Frontal cortex (tissue), 3 donors: ENCODE measurements at regions not wholly inside any gene's neighbourhood (a gene's known extent, or its start where the extent isn't known, plus 50 kb on each side); places are given as distances from the start of the nearest gene placed in this dataset.

Experiments
- DNase-seq, 2 donors: peaks; one replicate each; pipeline ENCODE4 v3.0.0; 2012; ENCODE audit warnings: low spot score in 2 of 2
- FAIRE-seq: peaks from 2 replicates; lab custom pipeline; 2012; peaks lifted over from hg19 to GRCh38; lab: Jason Lieb, UNC
- donor health status: control.
- donor health status: control.
- donor health status: control.

- DNase-seq (no peak), FAIRE-seq (no peak)
Measured at GRCh38 chr1:204736836-204737235, 51.3 kb upstream of the LRRN2 start.

DNA sequence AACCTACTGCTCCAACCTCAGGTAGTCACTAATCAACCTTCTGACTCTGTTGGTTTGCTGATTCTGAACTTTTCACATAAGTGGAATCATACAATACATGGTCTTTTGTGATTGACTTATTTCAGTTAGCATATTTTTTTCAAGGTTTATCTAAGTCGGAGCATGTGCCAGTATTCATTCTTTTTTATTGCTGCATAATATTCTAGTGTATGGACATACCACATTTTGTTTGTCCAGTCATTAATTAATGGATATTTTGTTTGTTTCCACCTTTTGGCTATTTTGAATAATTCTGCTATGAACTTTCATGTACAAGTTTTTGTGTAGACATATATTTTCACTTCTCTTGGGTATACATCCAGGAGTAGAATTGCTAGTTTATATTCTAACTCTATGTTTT, 53.0 kb upstream of the LRRN2 start:
- FAIRE-seq = no peak

DNA sequence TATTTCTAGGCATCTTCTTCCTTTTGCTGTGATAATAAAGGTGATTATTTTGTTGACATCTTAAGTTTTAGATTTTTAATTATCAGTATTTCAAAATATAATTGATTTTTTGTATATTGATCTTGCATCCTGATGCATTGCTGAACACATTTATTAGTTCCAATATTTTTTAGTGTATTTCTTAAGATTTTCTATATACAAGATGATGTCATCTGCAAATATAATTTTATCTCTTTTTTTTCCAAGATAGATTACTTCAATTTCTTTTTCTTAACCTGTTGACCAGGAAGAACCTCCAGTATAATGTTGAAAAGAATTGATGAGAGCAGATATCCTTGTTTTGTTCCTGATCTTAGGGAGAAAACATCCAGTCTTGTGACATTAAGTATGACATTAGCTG, 54.8 kb upstream of the LRRN2 start:
- peak; percentile 24 for FAIRE-seq
- DNase-seq = no peak

More for the DNA sequence above, 53.0 kb upstream of the LRRN2 start:
- DNase-seq = no peak

GRCh38 chr1:204741440-204741839, 55.9 kb upstream of the LRRN2 start:
- DNase-seq (no peak), FAIRE-seq (no peak)

DNA sequence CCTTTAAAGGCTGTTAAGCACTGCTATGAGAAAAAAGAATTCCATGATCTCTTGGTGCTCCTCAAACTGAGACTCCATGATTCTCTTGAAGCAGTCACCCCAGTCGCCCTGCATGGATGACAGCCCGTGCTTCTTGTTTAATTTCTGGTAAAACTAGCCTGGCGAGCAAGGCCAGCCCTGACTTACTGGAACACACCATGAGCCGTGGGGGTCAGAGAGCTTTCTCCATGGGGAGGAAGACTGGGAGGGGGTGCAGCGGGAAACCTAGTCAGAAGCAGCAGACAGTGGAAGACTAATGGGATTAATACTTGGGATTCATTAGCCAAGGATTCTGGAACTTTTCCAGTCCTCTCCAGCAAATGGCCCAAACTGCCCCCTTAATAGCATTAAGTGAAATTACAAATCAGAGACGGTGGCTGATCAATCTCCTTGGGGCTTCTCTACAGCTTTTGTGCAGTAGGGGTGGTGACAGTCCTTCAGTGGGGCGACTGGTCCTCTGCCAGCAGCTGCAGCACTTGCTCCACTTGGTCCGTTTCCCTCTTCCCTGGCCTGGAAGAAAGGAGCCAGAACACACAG, 57.2 kb upstream of the LRRN2 start:
- DNase-seq (no peak), FAIRE-seq (no peak)

GRCh38 chr1:204744107-204744779, 58.7 kb upstream of the LRRN2 start:
- DNase-seq = no peak
- no peak for FAIRE-seq

GRCh38 chr1:204746838-204747442, 61.4 kb upstream of the LRRN2 start:
- no peak for DNase-seq
- FAIRE-seq = no peak

GRCh38 chr1:204751480-204751879, 65.9 kb upstream of the LRRN2 start:
- no peak for FAIRE-seq
- DNase-seq = no peak

DNA sequence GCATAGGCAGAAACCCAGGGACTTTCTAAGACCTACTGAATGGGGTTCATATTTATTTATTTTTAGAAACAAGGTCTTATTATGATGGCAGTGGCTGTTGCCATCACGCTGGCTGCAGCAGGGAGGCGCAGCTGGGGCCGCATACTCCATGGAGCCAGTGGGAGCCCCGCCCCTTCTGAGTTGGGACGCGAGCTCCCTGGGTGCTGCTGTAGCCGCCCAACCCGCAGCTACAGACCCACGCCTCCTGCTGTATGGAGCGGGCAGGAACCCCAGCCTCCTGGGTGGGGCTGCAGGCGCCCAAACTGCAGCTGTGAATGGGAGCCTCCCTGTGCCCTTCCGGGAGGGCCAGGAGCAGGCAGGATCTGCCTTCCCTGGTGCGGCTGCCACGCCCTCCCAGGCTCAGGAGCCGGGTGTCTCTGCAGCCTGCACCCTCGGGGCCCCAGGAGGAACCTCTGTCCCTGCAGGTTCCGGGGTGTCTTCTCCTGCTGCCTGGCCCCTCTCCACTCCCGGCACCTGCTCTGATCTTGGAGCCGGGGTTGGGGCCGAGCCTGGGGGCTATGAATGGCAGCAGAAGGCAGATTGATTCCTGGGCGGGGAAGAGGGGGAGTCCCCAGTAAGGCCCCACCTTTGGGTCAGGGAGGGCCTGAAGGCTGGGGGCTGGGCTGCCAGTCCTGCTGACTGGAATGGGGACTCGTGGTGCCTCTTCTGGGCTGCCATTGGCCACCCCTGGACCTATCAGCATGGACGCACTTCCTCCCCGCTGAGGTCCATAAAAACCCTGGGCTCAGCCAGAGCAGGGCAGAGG, 66.5 kb upstream of the LRRN2 start:
- DNase-seq (no peak), FAIRE-seq (no peak)

DNA sequence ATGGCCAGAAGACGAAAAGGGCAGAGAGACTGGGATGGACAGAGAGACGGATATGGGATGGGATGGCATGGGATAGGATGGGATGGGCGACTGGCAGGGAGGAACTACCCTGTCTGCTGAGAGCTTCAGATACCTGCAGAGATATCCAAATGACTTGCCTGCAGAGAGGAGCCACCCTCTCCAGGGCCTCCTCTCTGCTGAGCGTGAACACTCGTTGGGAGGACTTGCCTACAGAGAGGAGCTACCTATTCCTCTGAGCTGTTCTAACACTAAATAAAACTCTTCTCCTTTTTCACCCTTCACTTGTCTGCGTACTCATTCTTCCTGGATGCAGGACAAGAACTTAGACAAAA, 67.1 kb upstream of the LRRN2 start:
- no peak for FAIRE-seq

DNA sequence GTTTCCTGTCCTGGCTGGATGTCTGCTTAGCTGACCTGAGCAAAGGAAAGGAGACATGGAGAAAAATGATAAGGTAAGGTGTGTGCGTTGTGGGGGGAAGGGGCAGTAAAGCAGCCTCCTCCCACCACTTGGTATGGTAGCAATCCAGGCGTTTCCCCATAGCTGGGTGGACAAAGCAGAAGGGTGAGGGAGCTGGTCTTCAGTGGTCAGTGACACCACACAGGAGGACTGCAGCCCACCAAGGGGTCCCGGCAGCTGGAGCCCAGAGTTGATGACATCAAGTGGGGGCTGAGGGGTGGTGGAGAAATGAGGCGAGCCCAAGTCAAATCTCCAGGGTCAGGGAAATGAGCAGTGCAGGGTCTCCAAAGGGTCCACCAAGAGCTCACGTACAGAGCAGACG, 69.3 kb upstream of the LRRN2 start:
- DNase-seq (no peak), FAIRE-seq (no peak)

More for the DNA sequence above, 67.1 kb upstream of the LRRN2 start:
- DNase-seq = no peak

- no peak for DNase-seq
- no peak for FAIRE-seq
Measured at GRCh38 chr1:204756349-204756748, 70.8 kb upstream of the LRRN2 start.

DNA sequence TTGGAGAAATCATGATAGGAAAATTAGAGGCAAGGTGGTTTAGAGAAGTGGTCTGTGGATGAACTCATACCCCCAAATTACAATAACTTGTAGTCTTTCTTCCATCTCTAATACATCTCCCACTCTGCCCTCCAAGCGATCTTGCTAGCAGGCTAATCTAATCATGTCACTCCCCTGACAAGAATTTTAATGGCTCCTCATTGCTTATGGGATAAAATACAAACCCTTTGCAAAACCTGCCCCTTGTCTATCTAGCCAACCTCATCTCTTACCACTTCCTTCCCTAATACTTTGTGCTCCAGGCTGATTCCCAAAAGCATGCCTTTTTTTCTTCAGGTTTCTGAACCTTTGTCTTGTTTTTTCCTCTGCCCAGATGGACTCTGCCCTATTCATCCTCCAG, 71.3 kb upstream of the LRRN2 start:
- FAIRE-seq (no peak), DNase-seq (no peak)

DNA sequence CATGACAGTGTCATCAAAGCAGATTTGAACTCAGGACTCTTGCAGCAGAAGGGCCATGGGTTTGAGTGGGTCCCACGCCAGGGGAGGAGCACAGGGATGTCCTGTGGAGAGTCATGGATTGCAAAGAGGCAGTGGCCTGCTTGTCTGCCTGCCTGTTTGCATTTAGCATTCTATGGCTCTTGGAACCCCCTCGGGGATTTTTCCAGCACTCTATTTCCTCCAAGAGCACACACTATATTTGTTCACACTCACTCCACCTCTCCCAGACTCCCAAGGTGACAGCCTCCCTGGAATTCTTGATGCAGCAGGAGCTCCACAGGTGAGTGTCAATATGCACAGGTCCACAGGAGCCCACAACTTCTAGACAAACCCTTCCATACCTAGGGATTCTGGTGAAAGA, 73.1 kb upstream of the LRRN2 start:
- DNase-seq = no peak
- FAIRE-seq = no peak

DNA sequence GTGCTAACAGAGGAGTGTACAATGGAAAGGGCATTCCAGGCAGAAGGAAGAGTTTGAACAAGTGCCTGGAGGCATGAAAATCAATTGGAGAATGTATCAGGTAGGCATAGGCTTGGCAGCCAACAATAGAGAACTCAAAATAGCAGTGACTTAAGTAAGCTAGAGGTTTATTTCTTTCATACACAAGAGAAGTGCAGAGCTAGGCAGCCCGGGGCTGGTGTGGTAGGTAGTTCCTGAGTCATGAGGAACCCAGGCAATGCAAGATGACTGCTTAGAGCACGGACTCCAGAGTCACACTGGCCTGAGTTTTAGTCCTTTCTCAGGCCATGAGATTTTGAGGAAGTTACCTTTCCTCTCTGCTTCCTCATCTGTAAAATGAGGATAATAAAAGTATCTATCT, 74.8 kb upstream of the LRRN2 start:
- no peak for DNase-seq
- FAIRE-seq = no peak

GRCh38 chr1:204760757-204761156, 75.2 kb upstream of the LRRN2 start:
- DNase-seq (no peak), FAIRE-seq (no peak)

DNA sequence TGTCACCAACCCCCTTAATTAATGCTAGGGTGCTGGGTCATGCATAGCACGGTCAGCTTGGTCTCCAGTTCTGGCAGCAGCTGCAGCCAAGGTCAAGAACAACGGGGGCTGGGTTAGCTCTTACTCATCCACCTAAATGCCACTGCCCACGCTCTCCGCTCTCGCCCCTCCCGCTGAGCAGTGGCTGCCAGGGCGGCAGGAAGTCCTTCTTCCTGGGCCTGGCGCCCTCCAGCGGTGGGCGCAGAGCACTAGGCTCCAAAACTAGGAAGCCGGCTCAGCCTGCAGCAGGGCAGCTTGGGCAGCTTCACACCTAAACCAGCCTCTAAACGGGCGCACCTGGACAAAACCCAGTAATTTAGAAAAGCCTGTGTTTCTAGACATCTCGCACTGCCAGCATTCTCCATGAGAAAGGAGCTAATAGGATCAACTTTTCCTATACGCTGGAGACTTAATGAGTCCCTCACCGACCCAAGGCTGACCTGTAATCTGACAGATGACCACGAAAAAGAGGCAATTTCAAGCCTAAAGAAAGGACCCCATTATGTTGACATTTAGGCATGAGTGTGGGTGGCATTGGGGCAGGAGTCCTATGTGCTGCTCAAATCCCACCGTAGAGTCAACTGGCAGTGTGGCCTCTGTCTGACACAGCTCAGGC, 78.4 kb upstream of the LRRN2 start:
- DNase-seq (peak; percentile 22 to 75), FAIRE-seq (no peak)

GRCh38 chr1:204769997-204770396, 84.5 kb upstream of the LRRN2 start:
- DNase-seq = no peak
- no peak for FAIRE-seq

DNA sequence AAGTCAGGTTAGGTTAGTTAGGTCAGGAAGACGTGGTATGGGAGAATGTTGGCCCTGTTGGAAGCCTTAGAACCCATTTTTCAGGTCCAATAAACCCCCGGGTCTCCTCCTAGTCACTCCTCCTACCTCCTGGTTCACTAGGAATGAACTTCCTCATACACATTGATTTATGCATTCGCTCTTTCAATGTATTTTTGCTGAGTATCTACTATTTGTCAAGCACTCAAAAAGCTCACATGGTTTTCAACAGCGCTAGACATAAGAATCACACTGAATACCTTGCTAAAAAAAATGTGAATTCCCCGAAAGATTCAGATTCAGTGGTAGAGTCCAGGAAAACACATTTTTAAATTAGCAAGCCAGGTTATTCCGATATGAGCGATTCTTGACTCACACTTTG, 85.8 kb upstream of the LRRN2 start:
- FAIRE-seq (no peak), DNase-seq (no peak)

GRCh38 chr1:204773246-204773645, 87.7 kb upstream of the LRRN2 start:
- no peak for DNase-seq
- FAIRE-seq = no peak
